Right renal pelvis (tissue), 4 donors: ENCODE measurements at regions not wholly inside any gene's neighbourhood (a gene's known extent, or its start where the extent isn't known, plus 50 kb on each side); places are given as distances from the start of the nearest gene placed in this dataset.
A peak's percentile ranks its signal among the peaks of the same experiment; 100 is the strongest.

Experiments
- DNase-seq, 4 donors: peaks; one replicate each; pipeline ENCODE4 v3.0.0-alpha.2; 2013; ENCODE audit warnings: low read depth in 4 of 4, low spot score in 3 of 4, missing footprints in 1 of 4

GRCh38 chr11:69392104-69392653, 89.3 kb upstream of the LINC01488 start:
- no peak for DNase-seq

GRCh38 chr11:69393178-69393832, 88.2 kb upstream of the LINC01488 start:
- no peak for DNase-seq

- no peak for DNase-seq
Measured at GRCh38 chr11:69393865-69394233, 87.6 kb upstream of the LINC01488 start.

GRCh38 chr11:69394234-69394868, 87.1 kb upstream of the LINC01488 start:
- DNase-seq = no peak

GRCh38 chr11:69394869-69395246, 86.6 kb upstream of the LINC01488 start:
- DNase-seq = no peak

- no peak for DNase-seq
Measured at GRCh38 chr11:69395287-69395686, 86.2 kb upstream of the LINC01488 start.

GRCh38 chr11:69396051-69396947, 85.2 kb upstream of the LINC01488 start:
- no peak for DNase-seq

- DNase-seq = no peak
Measured at GRCh38 chr11:69396948-69397307, 84.5 kb upstream of the LINC01488 start.

GRCh38 chr11:69397732-69398131, 83.7 kb upstream of the LINC01488 start:
- no peak for DNase-seq

- DNase-seq = peak in 2 of 4 donors; percentile 49 to 61
Measured at GRCh38 chr11:69398529-69399492, 82.7 kb upstream of the LINC01488 start.

GRCh38 chr11:69400140-69400539, 81.3 kb upstream of the LINC01488 start:
- no peak for DNase-seq

GRCh38 chr11:69400771-69401590, 80.5 kb upstream of the LINC01488 start:
- no peak for DNase-seq

- no peak for DNase-seq
Measured at GRCh38 chr11:69401715-69402114, 79.7 kb upstream of the LINC01488 start.

GRCh38 chr11:69402251-69402887, 79.1 kb upstream of the LINC01488 start:
- no peak for DNase-seq

- DNase-seq = no peak
Measured at GRCh38 chr11:69403556-69404215, 77.8 kb upstream of the LINC01488 start.

GRCh38 chr11:69406060-69406459, 75.4 kb upstream of the LINC01488 start:
- DNase-seq = no peak

- no peak for DNase-seq
Measured at GRCh38 chr11:69409812-69410645, 71.4 kb upstream of the LINC01488 start.
